ENCODE measurements at regions not wholly inside any gene's neighbourhood (a gene's known extent, or its start where the extent isn't known, plus 50 kb on each side); places are given as distances from the start of the nearest gene placed in this dataset.
"Not testable (repeated sequence)": the region's sequence is repeated elsewhere in the genome, so short reads cannot be mapped to it uniquely, and the experiment has no call there.

DNA sequence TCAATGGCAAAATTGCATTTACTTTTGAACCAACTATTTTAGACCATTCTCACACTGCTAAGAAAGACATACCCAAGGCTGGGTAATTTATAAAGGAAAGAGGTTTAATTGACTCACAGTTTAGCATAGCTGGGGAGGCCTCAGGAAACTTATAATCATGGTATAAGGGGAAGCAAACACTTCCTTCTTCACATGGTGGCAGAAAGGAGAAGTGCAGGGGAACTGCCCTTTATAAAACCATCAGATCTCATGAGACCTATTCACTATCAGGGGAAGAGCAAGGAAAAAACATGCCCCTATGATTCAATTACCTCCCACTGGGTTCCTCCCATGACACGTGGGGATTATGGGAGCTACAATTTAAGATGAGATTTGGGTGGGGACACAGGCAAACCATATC lies 181.5 kb downstream of the MZT1 start:
- TF ChIP-seq SPI1 (IDR thresholded peaks at IDR 0.05; ENCODE audit: borderline replicate concordance, low read depth) = peak; percentile 90
- H3K4me3 ChIP-seq (replicated peaks; ENCODE audit: insufficient read depth, low read length); H3K27me3 ChIP-seq (ENCODE audit: insufficient read depth, poor library complexity, severe bottlenecking); H3K27ac ChIP-seq (replicated peaks): not testable (repeated sequence)
- DNase-seq (ENCODE audit: low read depth in 1 of 2, low spot score in 1 of 2) = peak in 1 of 2 experiments; percentile 53

DNA sequence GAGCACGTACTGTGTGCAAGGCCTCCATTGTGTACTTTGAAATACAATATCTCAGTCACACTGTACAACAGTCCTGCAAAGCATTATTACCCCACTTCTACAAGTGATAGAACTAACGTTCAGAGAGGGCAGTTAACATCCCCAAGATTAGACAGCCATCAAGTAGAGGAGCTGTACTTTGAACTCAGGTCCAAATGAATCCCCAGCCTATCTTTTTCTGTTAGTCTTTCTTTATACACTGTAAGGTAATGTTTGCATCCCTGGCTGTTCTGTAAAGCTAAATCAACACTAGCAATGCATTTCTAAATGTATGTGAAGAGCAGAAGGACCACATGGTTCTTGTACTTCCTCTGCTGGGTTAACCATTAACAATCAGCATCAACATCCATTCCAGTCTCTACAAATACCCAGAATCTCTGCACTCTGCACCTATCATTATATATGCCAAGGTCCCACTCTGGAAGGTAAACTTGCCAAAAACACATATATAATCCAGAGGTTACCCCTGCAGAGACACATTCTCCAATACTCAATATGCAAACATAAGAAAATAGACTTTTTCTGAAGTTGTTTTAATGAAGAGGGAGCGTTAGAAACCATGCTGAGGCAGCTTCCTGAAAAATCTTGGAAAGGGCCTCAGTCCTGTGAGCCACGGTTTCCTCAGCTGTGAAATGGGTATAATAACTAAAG lies 182.3 kb downstream of the MZT1 start:
- DNase-seq (ENCODE audit: low read depth in 1 of 2, low spot score in 1 of 2) = no peak
- no peak for TF ChIP-seq CTCF (IDR thresholded peaks at IDR 0.05; ENCODE audit: insufficient read depth, low read length)
- TF ChIP-seq GABPA (IDR thresholded peaks at IDR 0.05; ENCODE audit: low read depth) = no peak
- TF ChIP-seq REST (IDR thresholded peaks at IDR 0.05; ENCODE audit: insufficient replicate concordance, low read depth) = no peak
- TF ChIP-seq SPI1 (IDR thresholded peaks at IDR 0.05; ENCODE audit: borderline replicate concordance, low read depth) = no peak
- no peak for TF ChIP-seq POLR2AphosphoS5 (IDR thresholded peaks at IDR 0.05; ENCODE audit: low read depth)
- Histone ChIP-seq H3K4me3 (replicated peaks; ENCODE audit: insufficient read depth, low read length) (no peak overlapping the region), H3K27me3 (ENCODE audit: insufficient read depth, poor library complexity, severe bottlenecking) (no peaks in the 10 kb centered on the region), H3K27ac (replicated peaks) (no peak overlapping the region)

- no peak overlapping the region for H3K27ac ChIP-seq (replicated peaks)
- no peak for TF ChIP-seq POLR2AphosphoS5 (IDR thresholded peaks at IDR 0.05; ENCODE audit: low read depth)
- no peak for TF ChIP-seq CTCF (IDR thresholded peaks at IDR 0.05; ENCODE audit: insufficient read depth, low read length)
- TF ChIP-seq SPI1 (IDR thresholded peaks at IDR 0.05; ENCODE audit: borderline replicate concordance, low read depth) = no peak
- no peak for TF ChIP-seq REST (IDR thresholded peaks at IDR 0.05; ENCODE audit: insufficient replicate concordance, low read depth)
- no peak for TF ChIP-seq GABPA (IDR thresholded peaks at IDR 0.05; ENCODE audit: low read depth)
Observed at GRCh38 chr13:72544042-72544441, 183.4 kb downstream of the MZT1 start.

DNA sequence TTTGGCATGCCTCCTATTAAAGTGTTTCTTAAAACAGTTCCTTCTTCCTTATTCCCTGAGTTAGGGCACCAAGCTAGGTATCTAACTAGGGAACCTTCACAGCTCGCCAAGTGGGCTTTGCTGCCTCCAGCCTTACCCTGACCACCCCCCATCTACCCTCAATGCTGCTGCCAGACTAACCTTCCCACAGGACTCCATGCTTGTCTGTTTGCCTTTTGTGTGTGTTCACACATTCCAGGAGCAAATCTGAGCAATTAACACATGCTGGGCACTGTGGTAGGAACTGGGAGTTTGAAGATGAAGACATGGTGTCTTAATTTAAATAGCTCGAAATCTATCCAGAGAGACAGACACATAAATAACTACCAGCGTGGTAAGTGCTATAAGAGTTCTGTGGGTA lies 185.2 kb downstream of the MZT1 start:
- DNase-seq (ENCODE audit: low read depth in 1 of 2, low spot score in 1 of 2) = no peak
- H3K27me3 ChIP-seq (ENCODE audit: insufficient read depth, poor library complexity, severe bottlenecking) = no peaks in the 10 kb centered on the region
- no peak overlapping the region for H3K27ac ChIP-seq (replicated peaks)
- no peak overlapping the region for H3K4me3 ChIP-seq (replicated peaks; ENCODE audit: insufficient read depth, low read length)
- TF ChIP-seq SPI1 (IDR thresholded peaks at IDR 0.05; ENCODE audit: borderline replicate concordance, low read depth) (no peak), GABPA (IDR thresholded peaks at IDR 0.05; ENCODE audit: low read depth) (no peak), CTCF (IDR thresholded peaks at IDR 0.05; ENCODE audit: insufficient read depth, low read length) (no peak), POLR2AphosphoS5 (IDR thresholded peaks at IDR 0.05; ENCODE audit: low read depth) (no peak), REST (IDR thresholded peaks at IDR 0.05; ENCODE audit: insufficient replicate concordance, low read depth) (no peak)

More at GRCh38 chr13:72544042-72544441, 183.4 kb downstream of the MZT1 start:
- H3K4me3 ChIP-seq (replicated peaks; ENCODE audit: insufficient read depth, low read length) = no peak overlapping the region
- H3K27me3 ChIP-seq (ENCODE audit: insufficient read depth, poor library complexity, severe bottlenecking) = no peaks in the 10 kb centered on the region
- DNase-seq (ENCODE audit: low read depth in 1 of 2, low spot score in 1 of 2) = no peak
